Caki2 (cell line): ENCODE measurements at regions not wholly inside any gene's neighbourhood (a gene's known extent, or its start where the extent isn't known, plus 50 kb on each side); places are given as distances from the start of the nearest gene placed in this dataset.

ENCODE experiments used
- DNase-seq: peaks from one replicate; pipeline ENCODE4 v3.0.0-alpha.2; 2015; ENCODE audit warnings: low read depth
- in situ Hi-C: cut with HindIII; loops from 2 replicates; pipeline ENCODE4 v1.10.0; 2016; ENCODE audit warnings: low sequenced_read_pairs, low pct_unique_long_range_greater_than_20kb, mixed read lengths

DNA sequence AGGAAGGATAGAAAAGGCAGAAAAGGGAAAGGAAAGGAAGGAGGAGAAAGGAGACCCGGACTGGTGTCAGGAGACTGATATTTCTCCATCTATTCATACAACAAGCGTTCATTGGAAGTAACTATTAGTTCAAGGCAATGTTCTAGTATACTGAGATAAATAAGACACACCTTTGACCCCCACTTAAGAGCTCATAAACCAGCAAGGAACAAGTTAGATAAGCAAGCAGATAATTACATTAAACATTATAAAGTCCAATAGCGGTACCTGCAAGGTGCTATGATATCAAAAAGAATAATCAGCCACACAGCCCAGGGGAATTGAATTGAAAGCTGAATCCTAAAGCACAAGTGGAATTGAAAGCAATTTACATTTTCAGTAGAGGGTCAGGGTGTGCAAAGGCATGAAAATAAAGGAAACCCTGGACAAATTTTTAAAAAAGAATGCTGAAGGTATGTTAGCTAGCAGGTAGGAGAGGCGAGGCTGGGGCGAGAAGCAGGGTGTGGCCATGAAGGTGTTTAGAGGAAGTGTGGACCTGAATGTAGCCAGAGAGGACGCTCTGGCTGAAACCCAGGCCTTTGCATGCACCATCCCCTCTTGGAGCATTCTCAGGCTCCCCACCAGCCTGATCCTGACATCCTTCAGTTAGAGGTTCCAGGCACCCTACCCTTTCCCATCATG is 200.0 kb downstream of the SETD4 start:
- no peak for DNase-seq
- in situ Hi-C loops, result no loop called here

- no peak for DNase-seq
- in situ Hi-C loops, result no loop called here
These were observed 200.6 kb downstream of the SETD4 start for GRCh38 chr21:35859677-35860076.

GRCh38 chr21:35857095-35857494 is 203.2 kb downstream of the SETD4 start:
- in situ Hi-C loops, result no loop called here
- DNase-seq, result no peak

- in situ Hi-C loops, result no loop called here
- no peak for DNase-seq
These were observed 204.8 kb downstream of the SETD4 start for GRCh38 chr21:35855484-35855883.

DNA sequence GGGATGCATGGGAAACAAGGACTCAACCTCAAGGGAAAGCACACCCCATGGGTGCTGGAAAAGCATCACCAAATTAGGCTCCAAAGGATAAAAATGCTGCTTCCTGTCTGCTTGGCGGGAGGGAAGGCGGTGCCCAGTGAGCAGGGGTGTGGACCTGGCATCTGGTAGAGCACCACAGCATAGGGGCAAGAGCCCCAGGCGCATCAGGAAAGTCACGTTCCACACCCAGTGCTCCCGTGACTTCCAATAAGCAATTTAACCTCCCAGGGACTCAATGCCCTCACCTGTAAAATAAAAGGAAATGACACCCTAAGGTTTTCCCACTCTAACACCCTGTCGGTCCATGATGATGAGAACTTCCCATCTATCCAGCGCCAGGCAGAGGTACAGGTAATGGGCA is 206.0 kb downstream of the SETD4 start:
- in situ Hi-C loops, result no loop called here
- no peak for DNase-seq

DNA sequence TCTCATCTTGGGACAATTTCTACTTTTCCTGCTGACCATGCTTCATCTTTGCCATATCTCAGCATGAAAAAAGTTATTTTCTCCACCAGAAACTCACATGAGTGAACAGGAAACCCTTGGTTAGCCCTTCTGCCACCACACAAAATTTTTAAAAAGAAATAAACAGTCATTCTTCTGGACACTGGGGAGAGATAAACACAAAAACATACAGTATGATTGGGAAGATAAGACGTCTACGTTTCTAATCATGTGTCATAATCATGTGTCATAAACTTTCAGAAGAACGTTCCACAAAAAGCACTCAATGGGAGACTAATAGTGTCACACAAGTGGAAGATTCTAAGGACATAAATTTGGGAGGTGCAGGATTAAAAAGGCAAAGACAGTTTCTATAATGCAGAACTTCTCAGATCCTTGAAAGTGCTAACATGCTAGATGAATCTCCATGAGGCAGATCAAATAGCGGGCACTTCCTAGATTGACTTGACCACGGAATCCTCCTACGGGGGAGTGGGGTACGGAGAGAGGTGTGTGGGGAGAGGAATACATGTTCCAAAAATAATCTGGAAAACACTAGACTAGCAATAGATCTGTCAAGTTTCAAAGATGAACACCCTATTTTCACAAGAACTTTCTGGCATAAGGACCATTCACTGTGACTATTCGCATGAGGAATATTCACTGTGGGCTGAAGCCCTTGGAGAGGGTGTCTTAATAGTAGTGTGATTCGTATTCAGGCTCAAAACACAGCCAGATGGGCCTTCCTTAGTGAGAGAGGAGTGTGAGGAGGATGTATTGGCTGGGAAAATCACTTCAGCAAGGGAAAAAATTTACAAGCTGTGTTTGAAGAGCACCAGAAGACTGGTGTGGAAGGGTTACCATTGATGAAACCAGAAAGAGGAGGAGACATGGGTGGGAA is 206.7 kb downstream of the SETD4 start:
- in situ Hi-C loops, result no loop called here
- no peak for DNase-seq

GRCh38 chr21:35852820-35853219 is 207.5 kb downstream of the SETD4 start:
- in situ Hi-C loops, result no loop called here
- DNase-seq, result no peak

- no peak for DNase-seq
- in situ Hi-C loops, result no loop called here
These were observed 209.7 kb downstream of the SETD4 start for GRCh38 chr21:35850542-35851103.

GRCh38 chr21:35850029-35850428 is 210.3 kb downstream of the SETD4 start:
- no peak for DNase-seq
- in situ Hi-C loops, result no loop called here

- DNase-seq, result no peak
- in situ Hi-C loops, result no loop called here
These were observed 211.2 kb downstream of the SETD4 start for GRCh38 chr21:35849144-35849543.

DNA sequence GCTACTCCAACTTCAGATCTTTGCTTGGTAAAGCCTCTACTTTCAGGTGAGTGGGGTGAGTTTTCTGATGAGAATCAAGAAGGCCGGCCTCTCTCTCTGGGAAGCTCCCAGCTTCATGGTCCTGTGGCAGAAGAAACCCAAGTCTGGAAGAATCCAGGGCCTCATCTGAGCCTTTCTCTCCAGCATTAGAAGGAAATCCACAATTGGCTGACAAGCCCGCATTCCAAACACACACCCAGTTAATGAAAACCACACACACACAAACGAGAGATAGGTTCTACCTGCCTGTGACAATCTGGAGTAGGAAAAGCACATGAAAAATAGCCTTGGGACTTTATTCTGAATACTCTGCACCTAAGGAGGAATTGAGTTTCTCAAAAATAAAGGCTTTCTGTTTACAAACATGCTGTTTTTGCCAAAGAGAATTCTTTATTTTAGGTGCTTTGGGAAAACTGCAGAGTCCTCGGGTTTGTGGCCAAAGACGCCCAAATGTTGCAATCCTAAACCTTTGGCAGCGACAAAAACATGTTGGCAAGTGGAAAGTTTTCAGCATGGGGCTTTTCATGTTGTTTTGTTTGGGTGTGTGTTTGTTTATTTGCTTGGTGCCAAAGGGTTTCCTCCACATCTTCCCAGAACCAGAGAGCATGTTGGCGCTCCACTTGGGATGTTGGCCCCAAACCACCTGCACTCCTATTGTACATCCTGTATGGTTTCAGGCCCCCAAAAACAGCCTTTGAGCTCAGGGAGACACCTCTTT is 216.2 kb downstream of the SETD4 start:
- in situ Hi-C loops, result no loop called here
- DNase-seq, result no peak

- in situ Hi-C loops, result no loop called here
- no peak for DNase-seq
These were observed 219.4 kb downstream of the SETD4 start for GRCh38 chr21:35840949-35841348.

DNA sequence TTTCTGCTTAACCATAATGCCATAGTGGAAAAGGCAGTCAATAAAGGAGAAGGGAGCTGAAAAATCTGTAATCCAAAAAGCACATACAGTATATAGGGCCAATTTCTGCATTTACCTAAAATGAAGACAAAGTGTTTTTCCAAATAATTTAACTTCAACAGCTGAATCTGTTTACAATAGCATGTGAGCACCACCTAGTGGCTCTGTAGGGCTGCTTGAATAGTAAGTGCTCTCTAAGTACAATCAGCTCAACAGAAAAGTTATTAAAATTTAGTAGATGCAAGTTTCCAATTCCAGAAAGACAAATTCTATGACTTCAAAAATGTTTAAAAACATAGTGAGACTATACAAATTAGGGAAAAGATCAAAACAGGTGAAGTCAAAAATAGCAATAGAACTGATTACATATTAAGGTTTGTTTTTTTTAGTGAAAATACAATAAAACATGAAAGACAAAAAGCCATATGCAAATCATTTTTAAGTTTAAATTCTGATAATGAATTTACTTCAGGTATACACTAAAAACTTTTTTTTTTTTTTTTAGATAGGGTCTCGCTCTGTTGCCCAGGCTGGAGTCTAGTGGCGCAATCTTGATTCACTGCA is 220.0 kb downstream of the SETD4 start:
- in situ Hi-C loops, result no loop called here
- DNase-seq, result peak; percentile 37

- in situ Hi-C loops, result no loop called here
- DNase-seq, result no peak
These were observed 221.2 kb downstream of the SETD4 start for GRCh38 chr21:35838987-35839763.

GRCh38 chr21:35838350-35838749 is 222.0 kb downstream of the SETD4 start:
- no peak for DNase-seq
- in situ Hi-C loops, result no loop called here

DNA sequence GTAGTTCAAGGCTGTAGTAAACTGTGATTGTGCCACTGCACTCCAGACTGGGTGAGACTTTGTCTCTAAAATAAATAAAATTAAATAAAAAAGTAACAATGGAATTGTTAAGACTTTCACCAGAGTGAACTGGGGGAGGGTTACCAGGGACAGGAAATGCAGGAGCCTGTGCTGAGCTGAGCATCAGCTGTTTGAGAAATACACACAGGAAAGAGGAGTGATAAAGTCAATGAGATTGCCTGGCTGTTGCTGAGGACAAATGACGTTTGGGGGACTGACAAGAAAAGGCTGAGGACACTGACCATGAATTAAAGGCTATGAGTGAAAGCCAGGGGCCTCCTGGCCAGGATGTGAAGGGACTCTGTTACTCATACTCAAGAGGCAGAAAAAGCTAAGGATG is 226.3 kb downstream of the SETD4 start:
- in situ Hi-C loops, result no loop called here

GRCh38 chr21:35833388-35833787 is 226.9 kb downstream of the SETD4 start:
- in situ Hi-C loops, result no loop called here
- DNase-seq, result no peak

More for the DNA sequence above, 226.3 kb downstream of the SETD4 start:
- no peak for DNase-seq

DNA sequence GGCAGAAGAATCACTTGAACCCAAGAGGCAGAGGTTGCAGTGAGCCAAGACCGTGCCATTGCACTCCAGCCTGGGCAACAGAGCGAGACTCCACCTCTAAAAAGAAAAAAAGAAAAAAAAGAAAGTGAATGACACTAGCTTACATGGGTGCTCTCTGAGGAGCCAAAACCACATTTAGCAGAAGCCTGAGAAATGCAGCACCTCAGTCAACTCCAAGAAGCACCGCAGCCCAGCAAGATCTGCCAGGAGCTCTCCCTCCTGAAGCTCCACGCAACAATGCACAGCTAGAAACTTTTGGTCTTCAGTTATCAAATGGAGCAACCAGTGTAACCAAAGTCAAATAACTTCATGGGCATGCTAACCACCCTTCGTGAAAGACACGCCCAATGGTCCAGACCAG is 229.1 kb downstream of the SETD4 start:
- no peak for DNase-seq
- in situ Hi-C loops, result no loop called here
